Ishikawa (cell line): ENCODE measurements at regions not wholly inside any gene's neighbourhood (a gene's known extent, or its start where the extent isn't known, plus 50 kb on each side); places are given as distances from the start of the nearest gene placed in this dataset.

ENCODE experiments used
- CEBPB ChIP-seq: IDR thresholded peaks from 2 replicates; pipeline ENCODE4 v1.6.1; 2012
- CREB1 ChIP-seq: IDR thresholded peaks from 2 replicates; pipeline ENCODE4 v1.6.1; 2012; ENCODE audit warnings: low read depth
- EGR1 ChIP-seq: IDR thresholded peaks from 2 replicates; pipeline ENCODE4 v1.6.1; 2012
- EP300 ChIP-seq: IDR thresholded peaks from 2 replicates; pipeline ENCODE4 v1.6.1; 2012; ENCODE audit warnings: borderline replicate concordance
- FOXM1 ChIP-seq: IDR thresholded peaks from 2 replicates; pipeline ENCODE4 v1.6.1; 2012; ENCODE audit warnings: low read depth, borderline replicate concordance
- NFIC ChIP-seq: IDR thresholded peaks from 2 replicates; pipeline ENCODE4 v1.6.1; 2012
- RAD21 ChIP-seq: IDR thresholded peaks from 2 replicates; pipeline ENCODE4 v1.6.1; 2012; ENCODE audit warnings: low read depth
- TAF1 ChIP-seq: IDR thresholded peaks from 2 replicates; pipeline ENCODE4 v1.6.1; 2012; ENCODE audit warnings: low read depth, mild to moderate bottlenecking
- TCF12 ChIP-seq: IDR thresholded peaks from 2 replicates; pipeline ENCODE4 v1.6.1; 2012; ENCODE audit warnings: low read depth
- TEAD4 ChIP-seq: IDR thresholded peaks from 2 replicates; pipeline ENCODE4 v1.6.1; 2012
- YY1 ChIP-seq: IDR thresholded peaks from 2 replicates; pipeline ENCODE4 v1.6.1; 2012; ENCODE audit warnings: low read depth
- ZBTB7A ChIP-seq: IDR thresholded peaks from 2 replicates; pipeline ENCODE4 v1.6.1; 2012; ENCODE audit warnings: low read depth
- TF ChIP-seq, protein P1 (sequence below): IDR thresholded peaks from 2 replicates; pipeline ENCODE4 v1.6.1; 2012
- TF ChIP-seq, protein P2 (sequence below): IDR thresholded peaks from 2 replicates; pipeline ENCODE4 v1.6.1; 2012; ENCODE audit warnings: low read depth, mild to moderate bottlenecking
- TF ChIP-seq, protein P3 (sequence below): IDR thresholded peaks from 2 replicates; pipeline ENCODE4 v1.6.1; 2012

DNA sequence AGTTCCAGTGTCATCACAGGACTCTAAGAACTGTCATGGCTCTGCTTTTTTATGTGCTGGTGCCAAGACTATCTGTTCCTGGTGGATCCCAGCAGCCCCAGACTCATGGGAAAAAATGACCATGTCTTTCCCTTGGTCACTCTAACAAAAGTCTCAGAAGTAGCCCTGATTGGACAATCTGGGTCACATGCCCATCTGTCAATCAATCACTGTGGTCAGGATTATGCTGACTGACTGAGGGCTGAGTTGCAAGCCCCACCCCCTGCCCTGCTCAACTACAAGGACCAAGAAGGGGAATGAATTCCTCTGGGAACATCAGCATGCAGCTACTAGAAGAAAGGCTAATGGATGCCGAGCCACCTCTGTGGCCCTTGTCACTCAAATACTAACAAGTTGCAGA, 91.6 kb downstream of the EDN3 start:
- TF ChIP-seq CEBPB (no peak), TCF12 (no peak), EP300 (no peak), TEAD4 (no peak), TAF1 (no peak), YY1 (no peak), EGR1 (no peak), ZBTB7A (no peak), RAD21 (no peak)

DNA sequence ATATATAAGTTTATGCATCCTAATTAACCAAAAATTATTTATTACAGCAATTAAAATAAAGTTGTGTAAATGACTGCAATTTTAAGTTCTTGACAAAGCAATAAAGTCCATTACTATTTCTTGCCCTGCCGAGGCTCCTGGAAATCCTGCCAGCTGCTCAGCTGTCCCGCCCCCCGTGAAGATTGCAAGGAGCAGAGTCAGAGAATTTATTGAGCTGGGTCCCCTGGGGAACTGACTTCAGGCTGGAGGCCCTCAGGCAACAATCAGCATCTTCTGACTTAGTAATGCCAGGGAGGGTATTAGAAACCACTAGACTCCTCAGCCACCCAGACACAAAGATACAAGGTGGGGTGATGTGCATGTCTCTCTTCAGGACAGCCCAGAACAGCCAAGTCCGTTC, 92.3 kb downstream of the EDN3 start:
- TF ChIP-seq EP300 (no peak), TCF12 (no peak), YY1 (no peak)

DNA sequence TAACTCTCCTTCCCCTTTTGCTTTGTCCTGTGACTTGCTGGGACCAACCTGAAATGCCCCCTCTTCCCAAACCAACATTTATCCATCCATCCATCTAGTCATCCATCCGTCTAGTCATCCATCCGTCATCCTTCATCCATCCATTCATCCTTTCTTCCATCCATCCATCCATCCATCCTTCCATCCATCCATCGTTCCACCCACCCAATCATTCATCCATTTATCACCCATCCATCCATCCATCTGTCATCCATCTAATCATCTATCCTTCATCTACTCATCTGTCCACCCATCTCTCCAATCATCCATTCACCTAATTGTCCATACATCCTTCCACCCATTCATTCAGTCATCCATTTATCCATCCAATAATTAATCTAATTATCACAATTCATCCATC, 92.7 kb downstream of the EDN3 start:
- TF ChIP-seq, protein P1, sequence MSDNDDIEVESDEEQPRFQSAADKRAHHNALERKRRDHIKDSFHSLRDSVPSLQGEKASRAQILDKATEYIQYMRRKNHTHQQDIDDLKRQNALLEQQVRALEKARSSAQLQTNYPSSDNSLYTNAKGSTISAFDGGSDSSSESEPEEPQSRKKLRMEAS: no peak
- TF ChIP-seq RAD21 (no peak), FOXM1 (no peak), EP300 (no peak), CEBPB (no peak), NFIC (no peak)

DNA sequence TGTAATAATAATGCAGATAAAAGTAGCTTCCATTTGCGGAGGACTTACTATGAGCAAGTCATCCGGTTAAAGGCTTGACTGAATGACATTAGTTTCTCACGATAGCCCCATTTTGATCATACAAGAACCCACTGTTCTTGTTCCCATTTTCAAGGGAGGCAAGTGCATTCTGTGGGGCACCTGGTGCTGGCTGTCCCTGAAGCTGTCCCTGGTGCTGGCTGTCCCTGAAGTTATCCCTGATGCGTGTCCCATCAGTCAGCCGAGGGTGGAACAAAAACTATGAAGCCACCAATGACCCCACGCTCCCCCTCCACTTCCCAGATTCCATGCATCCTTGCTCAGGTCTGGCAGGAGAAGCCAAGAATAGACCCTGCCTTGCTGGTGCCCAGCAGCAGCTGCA, 95.3 kb downstream of the EDN3 start:
- TF ChIP-seq, protein P2, sequence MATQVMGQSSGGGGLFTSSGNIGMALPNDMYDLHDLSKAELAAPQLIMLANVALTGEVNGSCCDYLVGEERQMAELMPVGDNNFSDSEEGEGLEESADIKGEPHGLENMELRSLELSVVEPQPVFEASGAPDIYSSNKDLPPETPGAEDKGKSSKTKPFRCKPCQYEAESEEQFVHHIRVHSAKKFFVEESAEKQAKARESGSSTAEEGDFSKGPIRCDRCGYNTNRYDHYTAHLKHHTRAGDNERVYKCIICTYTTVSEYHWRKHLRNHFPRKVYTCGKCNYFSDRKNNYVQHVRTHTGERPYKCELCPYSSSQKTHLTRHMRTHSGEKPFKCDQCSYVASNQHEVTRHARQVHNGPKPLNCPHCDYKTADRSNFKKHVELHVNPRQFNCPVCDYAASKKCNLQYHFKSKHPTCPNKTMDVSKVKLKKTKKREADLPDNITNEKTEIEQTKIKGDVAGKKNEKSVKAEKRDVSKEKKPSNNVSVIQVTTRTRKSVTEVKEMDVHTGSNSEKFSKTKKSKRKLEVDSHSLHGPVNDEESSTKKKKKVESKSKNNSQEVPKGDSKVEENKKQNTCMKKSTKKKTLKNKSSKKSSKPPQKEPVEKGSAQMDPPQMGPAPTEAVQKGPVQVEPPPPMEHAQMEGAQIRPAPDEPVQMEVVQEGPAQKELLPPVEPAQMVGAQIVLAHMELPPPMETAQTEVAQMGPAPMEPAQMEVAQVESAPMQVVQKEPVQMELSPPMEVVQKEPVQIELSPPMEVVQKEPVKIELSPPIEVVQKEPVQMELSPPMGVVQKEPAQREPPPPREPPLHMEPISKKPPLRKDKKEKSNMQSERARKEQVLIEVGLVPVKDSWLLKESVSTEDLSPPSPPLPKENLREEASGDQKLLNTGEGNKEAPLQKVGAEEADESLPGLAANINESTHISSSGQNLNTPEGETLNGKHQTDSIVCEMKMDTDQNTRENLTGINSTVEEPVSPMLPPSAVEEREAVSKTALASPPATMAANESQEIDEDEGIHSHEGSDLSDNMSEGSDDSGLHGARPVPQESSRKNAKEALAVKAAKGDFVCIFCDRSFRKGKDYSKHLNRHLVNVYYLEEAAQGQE: peak; percentile 16; the same call in 1 of the 2 replicates
- TF ChIP-seq YY1 (no peak), FOXM1 (no peak)
- TF ChIP-seq, protein P1: no peak

DNA sequence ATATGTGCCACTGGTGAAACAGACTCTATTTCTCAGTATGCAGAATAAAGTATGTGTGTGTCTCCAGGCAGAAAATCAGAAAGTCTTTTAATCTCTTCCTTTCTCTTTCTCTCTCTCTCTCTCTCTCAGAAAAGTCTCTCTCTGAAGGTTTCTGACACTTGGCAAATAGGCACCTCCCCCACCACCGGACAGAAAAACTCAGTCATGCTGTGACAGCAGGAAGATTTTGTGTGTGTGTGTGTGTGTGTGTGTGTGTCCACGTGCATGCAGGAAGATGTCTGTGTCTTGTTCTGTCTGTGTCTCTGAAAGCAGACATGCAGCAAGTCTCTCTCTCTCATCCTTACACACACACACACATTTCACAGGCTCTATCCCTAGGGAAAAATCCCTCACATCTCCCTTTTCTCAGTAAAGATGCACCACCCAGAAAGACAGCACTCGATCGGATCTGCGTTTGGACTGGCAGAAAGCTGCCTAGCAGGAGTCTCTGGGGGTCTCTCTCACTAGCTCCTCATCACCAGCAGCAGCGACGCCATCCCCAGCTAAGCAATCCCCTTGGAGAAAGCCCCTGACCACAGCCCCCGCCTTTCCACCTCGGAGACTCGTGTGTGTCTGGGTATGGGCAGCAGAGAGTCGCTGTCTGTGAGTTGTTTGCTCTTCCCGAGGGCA, 98.3 kb downstream of the EDN3 start:
- TF ChIP-seq ZBTB7A: no peak
- no peak for TF ChIP-seq EGR1
- no peak for TF ChIP-seq CEBPB
- TF ChIP-seq RAD21: no peak
- TF ChIP-seq EP300: no peak
- no peak for TF ChIP-seq TAF1
- no peak for TF ChIP-seq FOXM1
- no peak for TF ChIP-seq TEAD4
- no peak for TF ChIP-seq NFIC

DNA sequence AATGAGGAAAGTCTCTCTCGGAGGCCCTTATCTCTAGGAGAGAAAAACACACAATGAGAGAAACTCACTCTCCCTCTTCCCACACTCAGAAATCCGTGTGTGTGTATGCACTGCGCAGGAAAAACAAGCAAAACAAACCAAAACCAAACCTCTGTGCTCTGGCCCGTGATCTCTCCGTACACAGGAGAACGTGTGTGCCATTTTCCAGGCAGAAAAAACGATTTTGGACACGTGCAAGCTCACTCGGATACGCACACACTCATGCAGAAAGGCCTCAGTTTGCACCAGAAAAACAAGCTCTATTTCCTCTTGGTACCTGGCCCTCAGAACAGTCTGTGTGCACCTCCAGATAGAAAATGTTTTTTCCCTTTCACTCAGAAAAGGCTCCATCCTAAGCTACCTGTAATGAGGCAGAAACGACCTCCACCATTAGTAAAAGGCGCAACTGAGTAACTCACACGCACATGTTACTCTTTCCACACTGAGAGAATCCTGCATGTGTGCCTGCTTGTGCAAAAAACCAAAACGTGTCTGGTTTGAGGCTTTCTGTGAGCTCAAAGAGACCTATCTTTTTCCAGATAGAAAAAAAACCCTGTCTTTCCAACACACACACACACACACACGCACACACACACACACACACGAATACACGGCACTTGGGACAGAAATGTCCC, 99.2 kb downstream of the EDN3 start:
- TF ChIP-seq ZBTB7A (no peak), TCF12 (no peak), RAD21 (no peak), NFIC (no peak), EP300 (no peak)
- TF ChIP-seq, protein P3, sequence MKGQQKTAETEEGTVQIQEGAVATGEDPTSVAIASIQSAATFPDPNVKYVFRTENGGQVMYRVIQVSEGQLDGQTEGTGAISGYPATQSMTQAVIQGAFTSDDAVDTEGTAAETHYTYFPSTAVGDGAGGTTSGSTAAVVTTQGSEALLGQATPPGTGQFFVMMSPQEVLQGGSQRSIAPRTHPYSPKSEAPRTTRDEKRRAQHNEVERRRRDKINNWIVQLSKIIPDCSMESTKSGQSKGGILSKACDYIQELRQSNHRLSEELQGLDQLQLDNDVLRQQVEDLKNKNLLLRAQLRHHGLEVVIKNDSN: no peak

DNA sequence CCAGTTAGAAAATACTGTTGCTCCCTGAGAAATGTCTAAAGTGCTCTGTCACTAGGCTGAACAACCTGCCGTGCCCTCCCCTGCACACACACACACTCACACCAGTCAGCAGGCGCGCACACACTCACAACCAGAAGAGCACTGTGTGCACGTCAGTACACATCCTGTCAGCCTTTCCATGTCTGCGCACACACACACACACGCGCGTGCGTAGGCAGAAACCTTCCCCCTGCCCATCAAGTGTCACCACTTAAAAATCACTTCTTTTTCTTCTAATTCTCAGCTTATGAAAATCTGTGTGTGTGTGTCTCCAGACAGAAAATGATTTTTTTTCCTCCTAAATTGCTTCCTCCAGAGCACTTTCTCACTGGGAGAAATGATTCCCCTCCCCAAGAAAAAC, 100.3 kb downstream of the EDN3 start:
- no peak for TF ChIP-seq CEBPB
- TF ChIP-seq, protein P1: no peak
- no peak for TF ChIP-seq TAF1
- no peak for TF ChIP-seq YY1

DNA sequence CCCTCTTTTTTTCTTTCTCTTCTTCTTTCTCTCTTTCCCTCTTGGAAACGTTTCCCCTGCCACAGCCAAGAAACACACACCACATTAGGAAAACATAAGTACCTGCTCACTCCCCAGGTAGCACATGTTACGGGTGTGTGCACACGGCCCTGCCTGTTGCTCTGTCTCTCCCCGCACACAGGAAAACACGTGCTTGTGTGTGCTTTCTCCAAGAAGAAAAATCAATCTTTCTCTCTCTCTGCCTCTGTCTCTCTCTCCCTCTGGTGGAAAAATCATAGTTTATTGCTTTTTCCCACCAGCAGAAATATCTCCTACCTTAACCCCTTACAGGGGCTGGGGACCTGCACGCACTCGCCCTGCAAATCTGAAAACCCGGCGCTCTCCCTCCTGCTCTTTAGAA, 102.3 kb downstream of the EDN3 start:
- TF ChIP-seq EP300 (no peak), YY1 (no peak), TAF1 (no peak), CREB1 (no peak)
- TF ChIP-seq, protein P3: no peak

DNA sequence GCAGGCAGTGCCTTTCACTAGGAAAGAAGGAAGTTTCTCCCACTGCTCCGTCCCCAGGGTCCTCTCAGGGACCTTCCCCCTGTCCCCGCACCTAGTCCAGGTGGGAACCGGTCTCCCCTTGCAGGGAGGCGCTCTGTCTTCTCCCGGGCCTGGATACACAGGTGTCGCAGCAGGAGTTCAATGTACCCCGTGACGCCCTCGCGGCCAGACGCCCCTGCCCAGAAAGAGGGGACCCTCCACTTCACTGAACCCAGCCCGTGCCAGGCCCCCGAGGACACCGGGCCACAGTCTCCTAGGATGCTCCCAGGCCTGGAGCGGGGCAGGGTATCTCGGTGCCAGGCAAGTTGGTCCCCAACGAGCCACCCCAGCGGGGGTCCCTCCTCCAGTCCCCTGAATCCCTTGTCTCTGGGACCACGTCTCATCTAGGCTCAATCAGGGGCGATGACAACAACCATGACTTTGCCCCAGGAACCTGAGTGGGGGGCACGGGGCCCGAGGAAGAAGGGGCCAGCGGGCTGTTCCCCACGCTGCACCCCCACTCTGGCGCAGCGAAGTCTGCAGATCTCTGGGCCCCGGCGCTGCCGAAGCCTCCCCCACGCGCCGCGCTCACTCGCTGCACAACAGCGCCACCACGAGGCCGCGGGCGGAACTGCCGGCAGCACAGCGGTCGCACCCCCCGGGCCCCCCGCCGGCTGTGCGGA, 103.0 kb downstream of the EDN3 start:
- no peak for TF ChIP-seq YY1
- TF ChIP-seq RAD21: peak; percentile 63
